Stimulated activated CD8-positive, alpha-beta memory T cell treated with anti-CD3 and anti-CD28 coated beads, Interleukin-12 subunit alpha, Interleukin-12 subunit beta, amount 100 ng/mL, for 1 hour (primary cell): ENCODE measurements at regions not wholly inside any gene's neighbourhood (a gene's known extent, or its start where the extent isn't known, plus 50 kb on each side); places are given as distances from the start of the nearest gene placed in this dataset.
"Not testable (repeated sequence)": the region's sequence is repeated elsewhere in the genome, so short reads cannot be mapped to it uniquely, and the experiment has no call there.

Source experiments
- DNase-seq: peaks from one replicate; pipeline ENCODE4 v3.0.0-alpha.2; 2020; ENCODE audit warnings: low read depth

- no peak for DNase-seq
Observed at GRCh38 chr14:38561657-38562056, 305.8 kb upstream of the CLEC14A start.

GRCh38 chr14:38559711-38560110 lies 303.8 kb upstream of the CLEC14A start:
- DNase-seq, result no peak

GRCh38 chr14:38557391-38557790 lies 301.5 kb upstream of the CLEC14A start:
- not testable (repeated sequence) for DNase-seq

- DNase-seq, result no peak
Observed at GRCh38 chr14:38556252-38556651, 300.4 kb upstream of the CLEC14A start.

- DNase-seq, result no peak
Observed at GRCh38 chr14:38554026-38554425, 298.1 kb upstream of the CLEC14A start.

- DNase-seq, result no peak
Observed at GRCh38 chr14:38553586-38553985, 297.7 kb upstream of the CLEC14A start.

GRCh38 chr14:38549564-38549963 lies 293.7 kb upstream of the CLEC14A start:
- no peak for DNase-seq

GRCh38 chr14:38547961-38548490 lies 292.1 kb upstream of the CLEC14A start:
- DNase-seq, result no peak

- DNase-seq, result no peak
Observed at GRCh38 chr14:38546932-38547551, 291.1 kb upstream of the CLEC14A start.

- DNase-seq, result no peak
Observed at GRCh38 chr14:38544776-38545175, 288.9 kb upstream of the CLEC14A start.

GRCh38 chr14:38543851-38544250 lies 288.0 kb upstream of the CLEC14A start:
- not testable (repeated sequence) for DNase-seq

GRCh38 chr14:38538053-38538452 lies 282.2 kb upstream of the CLEC14A start:
- not testable (repeated sequence) for DNase-seq

GRCh38 chr14:38536376-38537038 lies 280.6 kb upstream of the CLEC14A start:
- no peak for DNase-seq

GRCh38 chr14:38528582-38528981 lies 272.7 kb upstream of the CLEC14A start:
- no peak for DNase-seq

- DNase-seq, result no peak
Observed at GRCh38 chr14:38527502-38527878, 271.6 kb upstream of the CLEC14A start.

GRCh38 chr14:38526826-38527501 lies 271.1 kb upstream of the CLEC14A start:
- DNase-seq, result no peak

- no peak for DNase-seq
Observed at GRCh38 chr14:38524636-38525509, 269.0 kb upstream of the CLEC14A start.

- no peak for DNase-seq
Observed at GRCh38 chr14:38522724-38523123, 266.8 kb upstream of the CLEC14A start.

- DNase-seq, result no peak
Observed at GRCh38 chr14:38521591-38521990, 265.7 kb upstream of the CLEC14A start.

GRCh38 chr14:38517426-38517825 lies 261.5 kb upstream of the CLEC14A start:
- DNase-seq, result no peak

- DNase-seq, result no peak
Observed at GRCh38 chr14:38512236-38512635, 256.3 kb upstream of the CLEC14A start.

- DNase-seq, result no peak
Observed at GRCh38 chr14:38507299-38507698, 251.4 kb upstream of the CLEC14A start.
